GM12872 (cell line): ENCODE measurements at regions not wholly inside any gene's neighbourhood (a gene's known extent, or its start where the extent isn't known, plus 50 kb on each side); places are given as distances from the start of the nearest gene placed in this dataset.

ENCODE experiments used
- TF ChIP-seq, protein P1 (sequence below): IDR thresholded peaks from 3 replicates; pipeline ENCODE4 v1.5.1; 2011; ENCODE audit warnings: low read depth, mild to moderate bottlenecking, low read length, moderate library complexity; ENCODE audit not compliant: insufficient read depth

DNA sequence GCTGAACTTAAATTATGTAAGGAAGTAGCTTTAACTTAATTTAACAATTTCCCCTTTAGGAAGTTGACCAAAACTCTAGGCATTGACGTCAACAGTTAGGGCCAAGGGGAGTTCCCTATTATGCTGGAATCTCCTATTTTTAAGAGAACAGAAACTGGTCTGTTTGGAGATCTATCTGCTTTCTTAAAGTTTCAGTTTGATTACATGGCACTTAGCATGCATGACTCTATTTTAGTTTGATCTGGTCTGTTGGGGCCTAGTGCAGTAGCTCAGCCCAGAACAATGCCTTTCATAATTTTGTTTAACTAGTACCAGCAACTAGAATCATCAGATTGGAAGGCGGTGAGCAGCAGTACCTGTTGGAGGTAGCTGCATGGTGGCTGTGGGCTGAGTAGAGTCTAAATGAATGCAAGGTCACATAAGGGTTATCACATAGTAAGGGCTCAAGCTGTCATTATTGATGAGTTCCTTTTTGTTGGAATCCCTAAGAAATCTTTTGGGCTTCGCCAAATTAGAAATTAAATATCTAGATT, 60.5 kb upstream of the ZNG1B start:
- TF ChIP-seq, protein P1, sequence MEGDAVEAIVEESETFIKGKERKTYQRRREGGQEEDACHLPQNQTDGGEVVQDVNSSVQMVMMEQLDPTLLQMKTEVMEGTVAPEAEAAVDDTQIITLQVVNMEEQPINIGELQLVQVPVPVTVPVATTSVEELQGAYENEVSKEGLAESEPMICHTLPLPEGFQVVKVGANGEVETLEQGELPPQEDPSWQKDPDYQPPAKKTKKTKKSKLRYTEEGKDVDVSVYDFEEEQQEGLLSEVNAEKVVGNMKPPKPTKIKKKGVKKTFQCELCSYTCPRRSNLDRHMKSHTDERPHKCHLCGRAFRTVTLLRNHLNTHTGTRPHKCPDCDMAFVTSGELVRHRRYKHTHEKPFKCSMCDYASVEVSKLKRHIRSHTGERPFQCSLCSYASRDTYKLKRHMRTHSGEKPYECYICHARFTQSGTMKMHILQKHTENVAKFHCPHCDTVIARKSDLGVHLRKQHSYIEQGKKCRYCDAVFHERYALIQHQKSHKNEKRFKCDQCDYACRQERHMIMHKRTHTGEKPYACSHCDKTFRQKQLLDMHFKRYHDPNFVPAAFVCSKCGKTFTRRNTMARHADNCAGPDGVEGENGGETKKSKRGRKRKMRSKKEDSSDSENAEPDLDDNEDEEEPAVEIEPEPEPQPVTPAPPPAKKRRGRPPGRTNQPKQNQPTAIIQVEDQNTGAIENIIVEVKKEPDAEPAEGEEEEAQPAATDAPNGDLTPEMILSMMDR, result no peak

DNA sequence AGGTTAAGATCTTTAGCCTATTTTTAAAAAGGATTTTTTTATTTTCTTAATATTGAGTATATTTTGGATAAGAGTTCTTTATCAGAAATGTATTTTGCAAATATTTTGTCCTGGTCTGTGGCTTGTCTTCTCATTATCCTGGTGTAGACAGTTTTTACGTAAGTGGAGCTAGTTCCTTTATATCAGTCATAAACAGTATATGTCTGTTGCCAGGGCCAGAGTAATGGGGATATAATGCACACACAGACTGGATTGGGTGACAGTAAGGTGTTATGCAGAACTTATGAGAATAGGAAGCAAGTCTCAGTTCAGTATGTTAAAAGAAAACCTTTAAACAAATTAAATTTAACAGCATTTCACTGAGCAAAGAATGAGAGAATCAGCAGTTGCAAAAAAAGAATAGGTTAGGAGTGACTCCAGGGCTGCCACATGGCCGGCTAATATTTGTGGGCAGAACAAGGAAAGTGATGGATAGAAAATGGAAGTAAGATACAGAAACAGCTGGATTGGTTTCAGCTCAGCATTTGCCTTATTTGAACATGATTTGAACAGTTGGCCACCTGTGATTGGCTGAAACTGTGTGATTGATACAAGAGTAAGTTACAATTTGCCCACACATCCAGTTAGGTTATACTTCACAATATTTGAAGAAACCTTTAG, 61.1 kb upstream of the ZNG1B start:
- TF ChIP-seq, protein P1, result no peak

DNA sequence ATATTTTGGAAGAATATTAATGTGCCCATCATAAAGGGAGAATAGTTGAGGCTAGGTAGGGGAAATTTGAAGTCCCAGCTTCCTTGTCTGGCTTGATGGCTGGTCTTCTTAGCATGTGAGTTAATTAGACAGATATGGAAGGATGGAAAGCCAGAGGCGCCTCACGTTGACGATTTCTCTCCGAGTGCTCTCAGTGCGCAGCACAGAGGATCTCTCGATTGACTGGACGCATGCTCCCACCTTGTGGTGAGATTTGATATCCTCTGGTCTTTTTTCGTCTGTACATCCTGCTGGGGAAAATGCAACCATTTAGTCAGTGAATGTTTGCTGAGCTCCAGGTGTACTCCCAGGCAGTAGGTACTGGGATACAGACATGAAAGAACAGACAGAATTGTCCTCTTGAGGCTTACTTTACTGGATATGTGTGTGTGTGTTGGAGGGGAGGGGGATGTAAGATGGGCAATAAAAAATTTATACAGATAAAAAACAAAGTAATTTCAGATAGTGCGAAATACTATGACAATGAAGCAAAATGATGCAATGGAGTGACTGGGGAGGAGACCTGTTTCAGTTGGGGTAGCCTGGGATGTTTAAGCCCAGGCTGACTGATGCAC, 66.9 kb upstream of the ZNG1B start:
- TF ChIP-seq, protein P1, result peak; percentile 47; the same call in 1 of the 3 replicates

DNA sequence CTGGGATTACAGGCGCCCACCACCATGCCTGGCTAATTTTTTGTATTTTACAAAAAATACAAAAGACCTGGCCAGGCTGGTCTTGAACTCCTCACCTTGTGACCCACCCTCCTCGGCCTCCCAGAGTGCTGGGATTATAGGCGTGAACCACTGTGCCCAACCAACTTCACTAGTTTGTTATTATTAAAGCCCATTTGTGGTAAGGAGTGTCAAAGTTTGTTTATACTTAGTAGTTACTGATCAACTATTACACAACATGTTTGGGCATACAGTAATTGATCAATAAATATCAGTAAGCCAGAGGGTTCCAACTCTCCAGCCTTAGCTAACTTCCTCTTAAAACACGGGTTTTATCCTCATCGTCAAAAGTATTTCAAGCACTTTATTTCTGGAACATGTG, 67.5 kb upstream of the ZNG1B start:
- TF ChIP-seq, protein P1, result no peak

DNA sequence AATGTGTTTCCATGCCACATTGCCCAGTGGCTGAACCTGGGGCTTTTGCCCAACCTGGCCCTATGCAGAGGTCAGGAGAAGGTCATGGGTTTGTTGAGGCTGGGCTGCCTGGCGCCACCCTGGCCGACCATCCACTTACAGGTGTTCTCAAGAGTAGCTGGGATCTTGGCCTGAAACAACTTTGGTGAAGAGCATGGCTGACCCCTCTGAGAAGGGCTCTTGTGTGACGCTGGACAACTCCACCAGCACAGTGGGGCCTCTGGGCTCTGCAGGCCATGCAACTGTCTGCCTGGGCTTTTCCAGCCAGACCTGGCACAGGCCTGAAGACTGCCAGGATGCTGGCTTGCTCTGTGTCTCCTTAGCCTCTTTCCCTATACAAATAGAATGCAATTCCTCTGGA, 76.4 kb upstream of the ZNG1B start:
- TF ChIP-seq, protein P1, result no peak

DNA sequence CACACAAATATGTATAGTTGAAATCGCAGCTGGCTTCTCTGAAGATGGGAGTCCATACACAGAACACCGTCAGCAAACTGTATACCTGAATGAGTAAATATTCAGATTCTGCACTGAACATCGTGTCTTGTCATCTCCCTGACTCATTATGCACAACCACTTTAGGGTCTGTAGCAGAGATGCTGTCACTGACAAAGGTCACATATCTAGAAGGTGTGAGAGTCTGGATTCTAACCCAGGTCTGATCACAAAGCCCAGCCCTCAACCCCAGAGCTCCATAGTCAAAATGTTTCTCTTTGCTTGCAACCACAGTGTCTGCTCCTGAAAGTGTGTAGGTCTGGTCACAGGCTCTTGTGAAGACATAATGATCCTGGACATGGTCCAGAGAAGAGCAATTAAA, 78.3 kb upstream of the PAX8 start:
- TF ChIP-seq, protein P1, result no peak

DNA sequence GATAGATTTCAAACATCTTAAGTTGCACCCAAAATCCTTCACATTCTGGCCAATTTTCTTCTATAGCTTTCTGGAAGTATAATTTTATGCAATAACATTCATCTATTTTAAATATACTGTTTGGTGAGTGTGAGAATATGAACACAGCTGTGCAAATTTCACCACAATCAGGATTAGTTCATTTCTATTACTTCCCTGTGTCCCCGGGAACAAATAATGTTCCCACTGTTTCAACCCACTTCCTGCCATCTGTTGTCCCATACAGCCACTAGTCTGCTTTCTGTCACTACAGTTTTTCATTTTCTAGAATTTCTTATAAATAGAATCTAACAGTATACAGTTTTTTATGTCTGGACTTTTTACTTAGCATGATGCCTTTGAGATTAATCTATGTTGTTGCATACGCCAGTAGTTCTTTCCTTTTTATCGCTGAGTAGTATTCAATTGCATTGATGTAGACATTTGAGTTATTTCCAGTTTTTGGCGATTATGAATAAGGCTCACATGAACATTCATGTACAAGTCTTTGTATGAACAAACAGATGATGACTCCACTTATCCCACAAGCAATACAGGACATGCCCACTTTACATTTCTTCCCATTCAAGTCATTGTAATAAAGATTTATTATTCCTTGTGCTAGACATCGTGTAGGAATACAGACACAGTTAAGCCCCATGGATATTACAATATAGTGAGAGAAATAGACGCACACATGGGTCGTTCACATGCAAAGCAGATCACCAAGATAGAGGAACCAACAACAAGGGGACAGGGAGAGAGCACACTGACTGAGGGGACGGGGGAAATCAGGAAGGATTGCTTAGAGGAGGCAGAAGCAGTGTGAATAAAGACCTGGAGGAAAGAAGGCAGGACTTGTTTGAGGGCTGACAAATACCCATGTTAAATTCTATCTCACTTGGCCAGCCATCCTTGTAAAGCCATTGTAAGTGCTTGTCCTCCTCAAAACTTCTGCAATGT, 72.9 kb upstream of the PAX8 start:
- TF ChIP-seq, protein P1, result no peak
